Endothelial cell of umbilical vein (primary cell): ENCODE measurements at regions not wholly inside any gene's neighbourhood (a gene's known extent, or its start where the extent isn't known, plus 50 kb on each side); places are given as distances from the start of the nearest gene placed in this dataset.

Source experiments
- BruUV-seq: library from RNA; stranded (reverse); fragments of 400-500 nt; replicated peaks from 2 replicates; lab custom pipeline; 2021; lab: Mats Ljungman, UMichigan
- CTCF ChIA-PET: fragments of 300-600, 350-600 bp; sonication (Branson Sonifier 250); formaldehyde crosslinking; loops from one replicate; lab custom pipeline; 2021; ENCODE audit warnings: antibody characterized with exemption, inconsistent platforms; lab: Charles Lee
- POLR2A ChIA-PET: fragments of 300-600, 350-600 bp; sonication (Branson Sonifier 250); formaldehyde crosslinking; loops from one replicate; lab custom pipeline; 2021; ENCODE audit warnings: antibody characterized with exemption, inconsistent platforms; lab: Charles Lee
- DNase-seq: peaks from one replicate; pipeline ENCODE4 v3.0.0-alpha.2; 2011; ENCODE audit warnings: low read depth, low spot score
- FAIRE-seq: peaks from 2 replicates; lab custom pipeline; 2011; peaks lifted over from hg19 to GRCh38; lab: Jason Lieb, UNC
- H2AFZ ChIP-seq: 2 replicates; pipeline ENCODE4 v1.6.0; 2012; ENCODE audit warnings: low read depth, low read length, control low read depth, inconsistent platforms
- H3K27ac ChIP-seq: 2 replicates; pipeline ENCODE4 v1.5.1; 2011; ENCODE audit warnings: low read depth, mild to moderate bottlenecking, control low read depth, low read length, moderate library complexity; ENCODE audit not compliant: insufficient read depth
- H3K27me3 ChIP-seq, 2 experiments: 2 replicates each; pipeline versions ENCODE4 v1.6.0 to v1.6.1; 2011; ENCODE audit warnings: low read length in 2 of 2, mixed read lengths in 1 of 2; ENCODE audit not compliant: control insufficient read depth in 2 of 2, insufficient read depth in 2 of 2
- H3K36me3 ChIP-seq, 2 experiments: 2 replicates in 1 of 2; 3 replicates in 1 of 2; pipeline ENCODE4 v1.5.1; 2011; ENCODE audit warnings: low read length in 2 of 2, mild to moderate bottlenecking in 1 of 2, moderate library complexity in 1 of 2; ENCODE audit not compliant: control insufficient read depth in 2 of 2, insufficient read depth in 2 of 2; ENCODE audit errors: extremely low read depth in 1 of 2
- H3K4me1 ChIP-seq: 3 replicates; pipeline ENCODE4 v1.5.1; 2011; ENCODE audit warnings: mild to moderate bottlenecking, low read length; ENCODE audit not compliant: control insufficient read depth, insufficient read depth; ENCODE audit errors: extremely low read depth
- H3K4me2 ChIP-seq: 2 replicates; pipeline ENCODE4 v1.6.1; 2011; ENCODE audit warnings: low read length, control low read depth, mixed read lengths; ENCODE audit not compliant: insufficient read depth
- H3K4me3 ChIP-seq, 3 experiments: fragments of 200-600 bp in 1 of 3; sonication (generic), shearing (Covaris generic) in 1 of 3; replicated peaks in 1 of 3; 2 replicates each; pipeline ENCODE4 v1.5.1; 2011 to 2016; ENCODE audit warnings: control low read depth in 3 of 3, low read length in 3 of 3, mild to moderate bottlenecking in 2 of 3, inconsistent platforms in 1 of 3, low read depth in 1 of 3, moderate library complexity in 1 of 3; ENCODE audit not compliant: insufficient read depth in 1 of 3
- H3K79me2 ChIP-seq: 2 replicates; pipeline ENCODE4 v1.6.0; 2012; ENCODE audit warnings: low read length, inconsistent platforms; ENCODE audit not compliant: control insufficient read depth, insufficient read depth
- H3K9ac ChIP-seq: replicated peaks from 2 replicates; pipeline ENCODE3; 2011; ENCODE audit warnings: low read length, control low read depth; ENCODE audit not compliant: insufficient read depth; ENCODE audit errors: extremely low read depth
- H3K9me1 ChIP-seq: replicated peaks from 3 replicates; pipeline ENCODE4 v1.6.0; 2011; ENCODE audit warnings: mild to moderate bottlenecking, low read length; ENCODE audit not compliant: control insufficient read depth, insufficient read depth; ENCODE audit errors: extremely low read depth
- H3K9me3 ChIP-seq: replicated peaks from 2 replicates; pipeline ENCODE4 v1.5.1; 2012; ENCODE audit warnings: low read length, inconsistent platforms; ENCODE audit not compliant: control insufficient read depth, insufficient read depth
- H4K20me1 ChIP-seq: replicated peaks from 2 replicates; pipeline ENCODE3; 2011; ENCODE audit warnings: mild to moderate bottlenecking, low read length; ENCODE audit not compliant: control insufficient read depth, insufficient read depth; ENCODE audit errors: extremely low read depth
- EZH2 ChIP-seq: IDR thresholded peaks from 2 replicates; pipeline ENCODE4 v1.6.1; 2012; ENCODE audit warnings: borderline replicate concordance, low read depth, mild to moderate bottlenecking, moderate library complexity, low read length, inconsistent platforms; ENCODE audit not compliant: severe bottlenecking
- FOS ChIP-seq: IDR thresholded peaks from 2 replicates; pipeline ENCODE4 v1.6.1; 2011; ENCODE audit warnings: mild to moderate bottlenecking, low read length, moderate library complexity, borderline replicate concordance; ENCODE audit not compliant: insufficient read depth
- GATA2 ChIP-seq: IDR thresholded peaks from 2 replicates; pipeline ENCODE4 v1.7.0; 2011; ENCODE audit warnings: low read depth, mild to moderate bottlenecking, moderate library complexity, mixed read lengths, low read length; ENCODE audit not compliant: insufficient read length, insufficient read depth
- MAX ChIP-seq: IDR thresholded peaks from 2 replicates; pipeline ENCODE4 v1.6.1; 2011; ENCODE audit not compliant: insufficient read depth, insufficient read length
- MYC ChIP-seq: IDR thresholded peaks from one replicate; pipeline ENCODE4 v1.6.1; 2011; ENCODE audit warnings: mild to moderate bottlenecking, low read depth, low read length
- POLR2A ChIP-seq: IDR thresholded peaks from 2 replicates; pipeline ENCODE4 v1.6.1; 2012; ENCODE audit warnings: low read depth, mild to moderate bottlenecking, control low read depth, low read length
- dilution Hi-C: fragments of 300-500 bp; cut with MboI; formaldehyde crosslinking; loops from one replicate; pipeline ENCODE4 v1.15.0; 2019; ENCODE audit warnings: low sequenced_read_pairs; ENCODE audit not compliant: extremely low pct_ligation_motif_present
- intact Hi-C: fragments of 100-400 bp; cut with micrococcal nuclease; formaldehyde crosslinking; loops from one replicate; pipeline ENCODE4 v1.10.0; 2022
- TF ChIP-seq, protein P1 (sequence below), 2 donors: IDR thresholded peaks; 1 replicate in 1 of 2; 2 replicates in 1 of 2; pipeline ENCODE4 v1.5.1; 2011; ENCODE audit warnings: low read length in 2 of 2, mild to moderate bottlenecking in 2 of 2, moderate library complexity in 2 of 2, control low read depth in 1 of 2, inconsistent platforms in 1 of 2, low read depth in 1 of 2; ENCODE audit not compliant: insufficient read depth in 1 of 2; ENCODE audit errors: extremely low read depth in 1 of 2

- peaks cover 11% of the 10 kb centered on the region for H3K9me3 ChIP-seq
- no peaks in the 10 kb centered on the region for H3K9me1 ChIP-seq
- H3K9ac ChIP-seq, result no peak overlapping the region
- H3K27me3 ChIP-seq, result no peaks in the 10 kb centered on the region
- DNase-seq (no peak), FAIRE-seq (no peak)
- no peak for TF ChIP-seq EZH2
- TF ChIP-seq FOS, result no peak
- TF ChIP-seq MYC, result no peak
- no peak for TF ChIP-seq POLR2A
- no peak for TF ChIP-seq MAX
- TF ChIP-seq, protein P1, sequence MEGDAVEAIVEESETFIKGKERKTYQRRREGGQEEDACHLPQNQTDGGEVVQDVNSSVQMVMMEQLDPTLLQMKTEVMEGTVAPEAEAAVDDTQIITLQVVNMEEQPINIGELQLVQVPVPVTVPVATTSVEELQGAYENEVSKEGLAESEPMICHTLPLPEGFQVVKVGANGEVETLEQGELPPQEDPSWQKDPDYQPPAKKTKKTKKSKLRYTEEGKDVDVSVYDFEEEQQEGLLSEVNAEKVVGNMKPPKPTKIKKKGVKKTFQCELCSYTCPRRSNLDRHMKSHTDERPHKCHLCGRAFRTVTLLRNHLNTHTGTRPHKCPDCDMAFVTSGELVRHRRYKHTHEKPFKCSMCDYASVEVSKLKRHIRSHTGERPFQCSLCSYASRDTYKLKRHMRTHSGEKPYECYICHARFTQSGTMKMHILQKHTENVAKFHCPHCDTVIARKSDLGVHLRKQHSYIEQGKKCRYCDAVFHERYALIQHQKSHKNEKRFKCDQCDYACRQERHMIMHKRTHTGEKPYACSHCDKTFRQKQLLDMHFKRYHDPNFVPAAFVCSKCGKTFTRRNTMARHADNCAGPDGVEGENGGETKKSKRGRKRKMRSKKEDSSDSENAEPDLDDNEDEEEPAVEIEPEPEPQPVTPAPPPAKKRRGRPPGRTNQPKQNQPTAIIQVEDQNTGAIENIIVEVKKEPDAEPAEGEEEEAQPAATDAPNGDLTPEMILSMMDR (IDR thresholded peaks at IDR 0.05; ENCODE audit: extremely low read depth in 1 of 2, insufficient read depth in 1 of 2, low read depth in 1 of 2, low read length in 2 of 2), result no peak
- no peak for TF ChIP-seq GATA2
- H4K20me1 ChIP-seq, result no peaks in the 10 kb centered on the region
- ChIA-PET POLR2A (no interaction called here), CTCF (no interaction called here)
- H3K27ac ChIP-seq, result no peak overlapping the region
- no peak overlapping the region for H3K4me3 ChIP-seq
- intact Hi-C loops, result no loop called here
- BruUV-seq, result no TSS peak
- H3K36me3 ChIP-seq, result no peaks in the 10 kb centered on the region
- no peak overlapping the region for H2AFZ ChIP-seq
- dilution Hi-C loops, result no loop called here
- H3K4me1 ChIP-seq, result no peaks in the 10 kb centered on the region
- no peak overlapping the region for H3K4me2 ChIP-seq
- H3K79me2 ChIP-seq, result no peaks in the 10 kb centered on the region
These were observed 118.5 kb upstream of the SALL3 start for GRCh38 chr18:78861116-78861515.
